ENCODE measurements at regions not wholly inside any gene's neighbourhood (a gene's known extent, or its start where the extent isn't known, plus 50 kb on each side); places are given as distances from the start of the nearest gene placed in this dataset.
"Not testable (repeated sequence)": the region's sequence is repeated elsewhere in the genome, so short reads cannot be mapped to it uniquely, and the experiment has no call there.

GRCh38 chr9:95783426-95783975, 92.0 kb upstream of the ERCC6L2 start:
- DNase-seq: no peak

GRCh38 chr9:95780751-95781150, 94.7 kb upstream of the ERCC6L2 start:
- no peak for DNase-seq

GRCh38 chr9:95780121-95780520, 95.4 kb upstream of the ERCC6L2 start:
- DNase-seq: no peak

DNA sequence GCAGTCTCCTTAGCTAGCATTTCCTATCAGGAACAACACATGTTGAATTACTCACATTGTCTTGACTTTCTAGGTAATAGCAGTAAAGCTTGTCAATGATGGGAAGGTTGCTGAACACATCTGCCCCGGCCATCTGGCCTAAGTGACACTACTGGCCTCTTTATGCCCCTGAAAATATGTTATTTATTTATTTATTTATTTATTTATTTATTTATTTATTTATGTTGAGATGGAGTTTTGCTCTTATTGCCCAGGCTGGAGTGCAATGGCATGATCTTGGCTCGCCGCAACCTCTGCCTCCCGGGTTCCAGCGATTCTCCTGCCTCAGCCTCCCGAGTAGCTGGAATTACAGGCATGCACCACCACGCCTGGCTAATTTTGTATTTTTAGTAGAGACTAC, 95.9 kb upstream of the ERCC6L2 start:
- DNase-seq: not testable (repeated sequence)

DNA sequence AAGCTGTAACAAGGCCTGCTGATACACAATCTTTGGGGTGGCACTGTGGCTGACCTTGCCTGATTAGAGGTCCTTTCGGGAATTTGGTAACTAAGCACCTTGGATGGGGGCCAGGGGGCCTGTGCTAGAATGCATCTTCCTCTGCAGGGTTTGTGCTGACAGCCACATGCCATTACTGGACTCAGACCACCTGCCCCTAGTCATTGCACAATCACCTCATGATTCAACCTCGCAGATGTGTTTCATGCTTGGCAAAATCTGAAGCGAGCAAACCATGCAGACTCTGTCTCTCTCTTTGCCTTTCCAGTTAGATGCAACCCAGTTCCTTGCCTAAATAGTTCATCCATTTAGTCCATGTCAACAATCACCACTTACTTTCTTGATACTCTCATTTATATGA, 96.5 kb upstream of the ERCC6L2 start:
- no peak for DNase-seq

- DNase-seq: no peak
Measured at GRCh38 chr9:95777136-95777535, 98.4 kb upstream of the ERCC6L2 start.

DNA sequence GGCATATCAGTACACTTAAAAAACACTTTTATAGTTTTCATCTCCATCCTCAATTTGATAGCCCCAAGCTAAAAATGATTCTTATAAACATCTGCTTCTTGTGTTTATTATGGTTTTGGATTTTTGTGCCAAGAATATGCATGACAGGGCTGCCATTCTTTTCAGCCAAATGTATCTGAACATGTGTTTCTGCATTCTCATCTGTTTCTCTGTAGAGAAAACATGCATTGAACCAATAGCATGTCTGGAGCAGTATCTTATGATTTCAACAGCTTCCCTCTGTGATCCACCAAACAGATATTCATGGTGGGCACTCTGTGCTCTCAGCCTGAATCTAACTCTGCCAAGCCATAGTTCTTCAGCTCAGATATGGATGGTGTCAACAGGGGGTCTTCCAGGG, 99.3 kb upstream of the ERCC6L2 start:
- no peak for DNase-seq

- no peak for DNase-seq
Measured at GRCh38 chr9:95775191-95775590, 100.3 kb upstream of the ERCC6L2 start.

DNA sequence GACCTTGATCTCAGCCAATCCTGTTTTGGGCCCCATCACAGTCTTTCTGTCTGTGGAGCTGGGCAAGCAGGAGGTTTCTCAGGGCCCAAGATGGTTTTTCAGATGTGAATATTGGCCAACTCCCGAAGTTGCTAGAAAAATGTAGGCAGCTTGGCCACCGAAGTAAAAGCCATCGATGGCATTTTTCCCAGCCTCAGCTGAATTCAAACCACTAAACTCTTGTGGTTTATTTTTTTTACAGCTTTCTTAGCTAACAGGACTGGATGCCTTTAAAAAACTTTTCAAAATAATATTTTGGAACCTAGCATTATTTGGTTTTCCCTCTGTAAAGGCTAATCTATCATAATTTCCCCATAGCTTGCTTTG, 102.5 kb upstream of the ERCC6L2 start:
- no peak for DNase-seq

DNA sequence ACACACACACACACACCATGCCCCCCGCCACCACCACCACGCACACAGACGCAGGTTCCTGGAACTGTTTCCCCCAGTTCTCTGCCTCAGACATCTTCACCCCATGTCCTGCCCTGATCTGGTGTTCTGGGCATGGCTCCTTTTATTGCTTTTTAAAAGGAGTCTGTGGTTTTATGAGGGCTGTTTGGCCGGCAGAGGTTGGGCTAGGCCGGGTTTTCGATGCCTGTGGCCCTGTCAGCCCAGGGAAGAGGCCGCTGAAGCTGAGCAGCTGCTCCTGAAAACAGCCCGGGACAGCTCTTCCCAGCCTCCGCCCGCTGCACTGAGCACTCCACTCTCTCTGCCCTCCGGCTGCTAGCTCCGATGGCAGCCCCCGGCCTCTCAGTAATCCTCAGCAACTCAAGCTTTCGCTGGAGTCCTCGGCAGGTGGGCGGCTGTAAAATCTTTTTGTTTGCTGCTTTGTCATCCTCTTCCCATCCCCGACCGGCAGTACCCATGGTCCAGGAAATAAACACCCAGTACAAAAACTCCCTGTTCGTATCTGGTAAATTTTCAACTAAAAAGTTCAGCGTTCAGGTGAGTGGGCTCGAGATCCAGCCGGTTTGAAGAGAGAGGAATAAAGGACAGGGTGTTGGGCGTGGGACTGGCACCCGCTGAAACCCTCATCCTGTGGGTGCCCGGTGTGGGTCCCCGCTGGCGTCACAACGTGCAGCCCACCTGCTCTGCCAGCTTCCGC, 103.0 kb upstream of the ERCC6L2 start:
- no peak for DNase-seq

- DNase-seq: no peak
Measured at GRCh38 chr9:95771556-95772246, 103.8 kb upstream of the ERCC6L2 start.

- peak; percentile 76 for DNase-seq
Measured at GRCh38 chr9:95770653-95771131, 104.8 kb upstream of the ERCC6L2 start.

GRCh38 chr9:95769909-95770433, 105.5 kb upstream of the ERCC6L2 start:
- DNase-seq: no peak

GRCh38 chr9:95769473-95769872, 106.0 kb upstream of the ERCC6L2 start:
- DNase-seq: no peak

- DNase-seq: no peak
Measured at GRCh38 chr9:95766906-95767305, 108.6 kb upstream of the ERCC6L2 start.

GRCh38 chr9:95764533-95765319, 110.8 kb upstream of the ERCC6L2 start:
- no peak for DNase-seq

- DNase-seq: no peak
Measured at GRCh38 chr9:95763983-95764382, 111.5 kb upstream of the ERCC6L2 start.

DNA sequence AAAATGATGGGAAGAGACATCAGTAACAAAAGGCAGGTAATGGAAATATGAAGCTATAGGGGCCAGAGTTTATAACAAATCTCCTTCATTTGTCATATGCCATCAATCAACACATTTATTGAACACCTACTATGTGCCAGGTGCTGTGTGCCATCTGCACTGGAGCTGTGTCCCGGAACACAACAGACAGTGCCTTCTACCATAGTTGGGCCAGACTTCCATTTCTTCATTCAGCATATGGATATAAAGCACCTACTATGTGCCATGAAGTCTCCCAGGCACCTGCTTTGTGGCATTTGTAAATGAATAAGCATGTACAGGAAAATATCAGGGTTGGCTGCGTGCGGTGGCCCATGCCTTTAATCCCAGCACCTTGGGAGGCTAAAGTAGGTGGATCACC, 112.5 kb upstream of the ERCC6L2 start:
- DNase-seq: no peak

- DNase-seq: no peak
Measured at GRCh38 chr9:95762322-95762721, 113.2 kb upstream of the ERCC6L2 start.

- DNase-seq: no peak
Measured at GRCh38 chr9:95760791-95761190, 114.7 kb upstream of the ERCC6L2 start.

DNA sequence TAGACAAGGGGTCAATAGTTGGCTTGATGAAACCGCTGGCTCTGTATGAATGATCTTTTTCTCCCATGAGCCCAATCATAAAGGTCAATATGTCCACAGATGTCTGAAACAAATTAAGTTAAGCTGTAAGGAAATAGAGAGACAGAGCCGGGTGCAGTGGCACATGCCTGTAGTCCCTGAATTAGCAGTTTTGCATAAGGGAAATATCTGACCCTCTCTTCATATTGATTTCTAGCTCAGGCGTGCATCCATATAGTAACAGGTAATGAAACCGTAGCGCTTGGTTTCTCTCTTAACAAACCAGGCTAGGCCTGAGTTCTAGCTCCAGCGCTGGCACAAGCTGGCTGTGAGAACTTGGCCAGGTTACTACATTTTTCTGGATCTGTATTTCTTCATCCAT, 118.1 kb upstream of the ERCC6L2 start:
- no peak for DNase-seq

- DNase-seq: no peak
Measured at GRCh38 chr9:95756986-95757385, 118.5 kb upstream of the ERCC6L2 start.

- DNase-seq: no peak
Measured at GRCh38 chr9:95756101-95756500, 119.4 kb upstream of the ERCC6L2 start.

Measured in NCI-H1436 (cell line).